PFSK-1 (cell line): ENCODE measurements at regions not wholly inside any gene's neighbourhood (a gene's known extent, or its start where the extent isn't known, plus 50 kb on each side); places are given as distances from the start of the nearest gene placed in this dataset.

Experiments
- FOXP2 ChIP-seq: optimal IDR thresholded peaks from 2 replicates; pipeline ENCODE3; 2011; ENCODE audit warnings: borderline replicate concordance, control low read depth, inconsistent platforms; ENCODE audit not compliant: insufficient read depth; ENCODE audit errors: extremely low read length, extremely low read depth
- POLR2AphosphoS5 ChIP-seq: IDR thresholded peaks from 2 replicates; pipeline ENCODE4 v1.6.1; 2012; ENCODE audit warnings: low read depth, mild to moderate bottlenecking, control low read depth, low read length, moderate library complexity
- SIN3A ChIP-seq: IDR thresholded peaks from 2 replicates; pipeline ENCODE4 v1.6.1; 2012; ENCODE audit warnings: mild to moderate bottlenecking, low read length, moderate library complexity, borderline replicate concordance; ENCODE audit not compliant: insufficient read depth
- TAF1 ChIP-seq: IDR thresholded peaks from 2 replicates; pipeline ENCODE4 v1.6.1; 2012; ENCODE audit warnings: low read length, control low read depth, borderline replicate concordance; ENCODE audit not compliant: insufficient read depth
- TF ChIP-seq, protein P1 (sequence below), 2 experiments: IDR thresholded peaks; 2 replicates each; pipeline versions ENCODE4 v1.6.1 to v1.8.0; 2011 to 2012; ENCODE audit warnings: low read depth in 2 of 2, low read length in 2 of 2, control low read depth in 1 of 2, inconsistent platforms in 1 of 2, mild to moderate bottlenecking in 1 of 2, moderate library complexity in 1 of 2; ENCODE audit not compliant: insufficient read depth in 1 of 2

DNA sequence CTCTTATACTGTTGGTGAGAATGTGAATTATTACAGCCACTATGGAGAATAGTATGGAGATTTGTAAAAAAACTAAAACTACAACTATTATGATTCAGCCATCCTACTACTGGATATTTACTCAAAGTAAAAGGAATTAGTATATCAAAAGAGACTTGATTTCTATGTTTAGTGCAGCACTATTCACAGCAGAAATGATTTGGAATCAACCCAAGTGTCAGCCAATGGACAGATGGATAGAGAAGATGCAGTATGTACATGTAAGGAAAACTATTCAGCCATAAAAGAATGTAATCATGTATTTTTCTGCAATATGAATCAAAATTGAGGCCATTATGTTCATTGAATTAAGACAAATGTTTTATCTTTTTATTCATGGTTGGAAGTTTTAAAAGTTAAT is 1705.5 kb downstream of the SLITRK1 start:
- TF ChIP-seq, protein P1, sequence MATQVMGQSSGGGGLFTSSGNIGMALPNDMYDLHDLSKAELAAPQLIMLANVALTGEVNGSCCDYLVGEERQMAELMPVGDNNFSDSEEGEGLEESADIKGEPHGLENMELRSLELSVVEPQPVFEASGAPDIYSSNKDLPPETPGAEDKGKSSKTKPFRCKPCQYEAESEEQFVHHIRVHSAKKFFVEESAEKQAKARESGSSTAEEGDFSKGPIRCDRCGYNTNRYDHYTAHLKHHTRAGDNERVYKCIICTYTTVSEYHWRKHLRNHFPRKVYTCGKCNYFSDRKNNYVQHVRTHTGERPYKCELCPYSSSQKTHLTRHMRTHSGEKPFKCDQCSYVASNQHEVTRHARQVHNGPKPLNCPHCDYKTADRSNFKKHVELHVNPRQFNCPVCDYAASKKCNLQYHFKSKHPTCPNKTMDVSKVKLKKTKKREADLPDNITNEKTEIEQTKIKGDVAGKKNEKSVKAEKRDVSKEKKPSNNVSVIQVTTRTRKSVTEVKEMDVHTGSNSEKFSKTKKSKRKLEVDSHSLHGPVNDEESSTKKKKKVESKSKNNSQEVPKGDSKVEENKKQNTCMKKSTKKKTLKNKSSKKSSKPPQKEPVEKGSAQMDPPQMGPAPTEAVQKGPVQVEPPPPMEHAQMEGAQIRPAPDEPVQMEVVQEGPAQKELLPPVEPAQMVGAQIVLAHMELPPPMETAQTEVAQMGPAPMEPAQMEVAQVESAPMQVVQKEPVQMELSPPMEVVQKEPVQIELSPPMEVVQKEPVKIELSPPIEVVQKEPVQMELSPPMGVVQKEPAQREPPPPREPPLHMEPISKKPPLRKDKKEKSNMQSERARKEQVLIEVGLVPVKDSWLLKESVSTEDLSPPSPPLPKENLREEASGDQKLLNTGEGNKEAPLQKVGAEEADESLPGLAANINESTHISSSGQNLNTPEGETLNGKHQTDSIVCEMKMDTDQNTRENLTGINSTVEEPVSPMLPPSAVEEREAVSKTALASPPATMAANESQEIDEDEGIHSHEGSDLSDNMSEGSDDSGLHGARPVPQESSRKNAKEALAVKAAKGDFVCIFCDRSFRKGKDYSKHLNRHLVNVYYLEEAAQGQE (IDR thresholded peaks at IDR 0.05; ENCODE audit: insufficient read depth in 1 of 2, low read depth in 2 of 2, low read length in 2 of 2), result no peak
- TF ChIP-seq TAF1, result no peak
- TF ChIP-seq POLR2AphosphoS5, result no peak
- no peak for TF ChIP-seq SIN3A
- TF ChIP-seq FOXP2, result no peak

DNA sequence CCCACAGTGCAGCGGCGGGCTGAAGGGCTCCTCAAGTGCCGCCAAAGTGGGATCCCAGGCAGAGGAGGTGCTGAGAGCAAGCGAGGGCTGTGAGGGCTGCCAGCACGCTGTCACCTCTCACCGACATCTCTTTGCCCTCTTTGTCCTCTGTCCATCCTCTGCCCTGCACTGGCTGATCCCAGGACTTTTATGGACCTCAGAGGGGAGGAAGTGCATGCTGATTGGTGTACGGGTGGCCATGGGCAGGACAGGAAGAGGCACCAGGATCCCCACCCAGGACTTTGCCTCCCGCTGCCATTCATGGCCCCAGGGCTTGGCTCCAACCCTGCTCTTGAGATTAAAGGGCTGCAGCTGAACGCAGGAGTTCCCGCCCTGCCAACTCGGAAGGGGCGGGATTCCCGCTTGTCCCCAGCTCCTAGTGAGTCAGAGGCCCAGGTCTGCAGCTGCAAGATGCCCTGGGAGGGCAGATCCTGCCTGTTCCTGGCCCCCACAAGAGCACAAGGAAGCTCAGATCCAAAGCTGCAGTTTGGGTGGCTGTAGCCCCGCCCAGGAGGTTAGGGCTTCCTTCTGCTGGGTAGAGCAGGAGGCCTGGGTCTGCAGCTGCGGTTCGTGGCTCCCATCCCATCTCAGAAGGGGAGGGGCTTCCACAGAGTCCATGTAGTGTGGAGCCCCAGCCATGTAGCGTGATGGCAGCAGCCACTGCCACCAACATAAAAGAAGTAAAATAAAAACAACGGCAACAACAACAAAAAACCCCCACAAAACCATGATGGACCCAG is 1716.7 kb downstream of the SLITRK1 start:
- TF ChIP-seq SIN3A (no peak), POLR2AphosphoS5 (no peak), TAF1 (no peak), FOXP2 (no peak)
- TF ChIP-seq, protein P1 (IDR thresholded peaks at IDR 0.05; ENCODE audit: insufficient read depth in 1 of 2, low read depth in 2 of 2, low read length in 2 of 2), result no peak

DNA sequence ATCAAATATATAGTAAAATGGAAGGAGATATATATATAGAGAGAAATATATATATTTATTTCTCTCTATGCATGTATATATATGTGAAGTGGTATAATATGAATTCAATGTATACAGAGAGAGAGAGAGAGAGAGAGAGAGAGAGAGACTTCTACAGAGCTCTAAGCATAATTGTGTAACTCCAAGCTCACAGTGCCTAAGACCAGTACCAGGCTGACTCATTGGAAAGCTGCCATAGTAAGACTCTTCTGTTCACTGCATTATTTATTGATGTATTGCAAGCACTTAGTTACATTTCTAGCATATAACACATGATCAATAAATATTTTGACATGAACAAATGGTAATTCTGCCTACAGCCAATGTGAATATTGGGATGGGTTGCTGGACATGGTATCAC is 1734.7 kb downstream of the SLITRK1 start:
- TF ChIP-seq, protein P1 (IDR thresholded peaks at IDR 0.05; ENCODE audit: insufficient read depth in 1 of 2, low read depth in 2 of 2, low read length in 2 of 2), result no peak

DNA sequence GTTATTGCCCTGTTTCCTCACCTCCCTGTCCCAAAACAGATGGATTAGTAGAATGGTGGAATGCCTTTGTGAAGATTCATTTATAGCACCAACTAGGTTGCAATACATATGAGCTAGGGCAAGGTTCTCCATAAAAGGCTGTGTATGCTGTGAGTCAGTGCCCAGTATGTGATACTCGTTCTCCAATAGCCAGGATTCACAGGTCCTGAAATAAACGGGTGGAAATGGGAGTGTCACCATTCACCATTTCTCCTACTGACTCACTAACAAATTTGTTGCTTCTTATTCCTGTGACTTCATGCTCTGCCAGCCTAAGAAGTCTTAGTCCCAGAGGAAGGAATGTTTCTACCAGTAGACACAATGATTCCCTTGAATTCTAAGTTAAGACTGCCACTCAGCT is 1745.4 kb downstream of the SLITRK1 start:
- TF ChIP-seq, protein P1 (IDR thresholded peaks at IDR 0.05; ENCODE audit: insufficient read depth in 1 of 2, low read depth in 2 of 2, low read length in 2 of 2), result no peak

DNA sequence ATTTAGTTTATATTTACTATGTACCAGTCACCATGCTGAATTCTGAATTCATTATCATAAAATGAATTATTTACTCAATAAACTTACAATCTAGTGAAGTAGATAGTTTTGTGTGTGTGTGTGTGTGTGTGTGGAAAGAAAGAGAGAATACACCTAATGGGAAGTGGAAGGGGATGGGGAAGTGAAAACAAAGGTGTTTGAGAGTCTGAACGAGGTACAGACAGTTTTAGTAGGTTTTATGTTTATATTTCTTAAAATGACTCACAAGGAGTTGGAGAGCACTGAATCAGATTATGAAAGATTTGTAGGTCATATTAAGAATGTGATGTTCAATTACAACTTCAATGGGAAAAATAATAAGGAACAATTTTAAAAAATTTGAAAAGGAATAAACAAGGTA is 1753.0 kb downstream of the SLITRK1 start:
- no peak for TF ChIP-seq TAF1
- no peak for TF ChIP-seq POLR2AphosphoS5
- TF ChIP-seq, protein P1 (IDR thresholded peaks at IDR 0.05; ENCODE audit: insufficient read depth in 1 of 2, low read depth in 2 of 2, low read length in 2 of 2), result no peak
- TF ChIP-seq FOXP2, result no peak
- no peak for TF ChIP-seq SIN3A
